ENCODE measurements at regions not wholly inside any gene's neighbourhood (a gene's known extent, or its start where the extent isn't known, plus 50 kb on each side); places are given as distances from the start of the nearest gene placed in this dataset.

DNA sequence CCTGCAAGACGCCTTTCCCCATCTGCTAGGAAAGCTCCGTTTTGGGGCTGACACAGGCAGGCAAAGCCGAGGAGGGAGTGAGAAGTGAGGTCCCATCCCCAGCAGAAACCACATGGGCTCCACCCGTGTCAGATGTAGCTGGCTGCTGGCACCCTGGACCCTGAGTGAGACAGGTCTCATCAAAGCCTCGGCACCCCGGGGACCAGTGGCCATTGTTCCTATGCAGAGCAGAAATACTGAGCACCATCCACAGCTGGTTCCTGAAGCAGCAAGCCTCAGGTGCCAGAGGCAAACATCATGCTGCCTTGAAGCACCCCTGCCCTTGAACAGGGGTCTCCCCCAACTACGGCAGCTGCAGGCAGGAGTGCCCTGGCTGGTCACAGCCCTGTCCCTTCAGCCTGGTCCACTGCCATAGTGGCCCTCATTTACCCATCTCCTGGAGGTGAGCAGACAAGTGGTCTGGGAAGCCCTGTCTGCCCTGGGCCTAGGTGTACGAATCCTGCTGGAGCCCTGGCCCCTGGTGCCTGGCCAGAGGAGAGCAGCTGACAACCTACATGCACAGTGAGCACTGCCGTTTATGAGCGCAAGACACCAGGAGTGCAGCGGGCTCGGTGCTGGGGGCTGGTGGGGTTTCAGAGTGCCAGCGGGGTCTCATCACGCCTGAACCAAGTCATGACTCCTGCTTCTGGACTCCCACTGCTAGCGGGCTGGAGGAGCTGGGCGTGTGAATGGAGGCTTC, 289.8 kb upstream of the RTL1 start:
- no peak for TF ChIP-seq CTCF (IDR thresholded peaks at IDR 0.05; ENCODE audit: insufficient read depth, low read length, poor library complexity, severe bottlenecking)
- TF ChIP-seq EZH2phosphoT487 (conservative IDR thresholded peaks at IDR 0.05; ENCODE audit: low read length): no peak
